PC-9 (cell line): ENCODE measurements at regions not wholly inside any gene's neighbourhood (a gene's known extent, or its start where the extent isn't known, plus 50 kb on each side); places are given as distances from the start of the nearest gene placed in this dataset.

Experiments
- BruUV-seq: library from RNA; stranded (reverse); fragments of 400-500 nt; replicated peaks from 2 replicates; lab custom pipeline; 2021; lab: Mats Ljungman, UMichigan
- CTCF ChIA-PET: fragments of 300-600 bp; sonication (Branson Sonifier 250); formaldehyde crosslinking; loops from one replicate; lab custom pipeline; 2022; ENCODE audit warnings: antibody characterized with exemption; lab: Charles Lee
- POLR2A ChIA-PET: fragments of 300-600 bp; sonication (Branson Sonifier 250); formaldehyde crosslinking; loops from one replicate; lab custom pipeline; 2022; ENCODE audit warnings: antibody characterized with exemption; ENCODE audit not compliant: unreplicated experiment; lab: Charles Lee
- DNase-seq, 2 experiments: peaks; one replicate each; pipeline versions ENCODE4 v3.0.0 to v3.0.0-alpha.2; 2015 to 2022; ENCODE audit warnings: mixed read lengths in 1 of 2
- H2AFZ ChIP-seq: fragments of 200-600 bp; sonication (generic); 2 replicates; pipeline ENCODE4 v1.8.1; 2017; ENCODE audit warnings: antibody characterized with exemption
- H3F3A ChIP-seq: fragments of 200-600 bp; sonication (generic); 2 replicates; pipeline ENCODE4 v1.8.1; 2017; ENCODE audit warnings: antibody characterized with exemption, mild to moderate bottlenecking, low read depth; ENCODE audit not compliant: insufficient read depth
- H3K27ac ChIP-seq: fragments of 200-600 bp; sonication (generic); 2 replicates; pipeline ENCODE4 v1.6.1; 2016; ENCODE audit warnings: mixed run types
- H3K27me3 ChIP-seq: fragments of 200-600 bp; sonication (generic); 2 replicates; pipeline ENCODE4 v1.6.1; 2016; ENCODE audit warnings: low read depth, mixed run types; ENCODE audit not compliant: insufficient read depth
- H3K36me3 ChIP-seq: fragments of 200-600 bp; sonication (generic); 2 replicates; pipeline ENCODE4 v1.6.1; 2016; ENCODE audit warnings: low read depth, mixed run types
- H3K4me1 ChIP-seq: fragments of 200-600 bp; sonication (generic); replicated peaks from 2 replicates; pipeline ENCODE4 v1.6.1; 2016; ENCODE audit warnings: mixed run types; ENCODE audit not compliant: insufficient read depth
- H3K4me2 ChIP-seq: fragments of 200-600 bp; sonication (generic); 2 replicates; pipeline ENCODE4 v1.6.1; 2017; ENCODE audit warnings: mixed run types
- H3K4me3 ChIP-seq: fragments of 200-600 bp; sonication (generic); 2 replicates; pipeline ENCODE4 v1.6.1; 2016; ENCODE audit warnings: mixed run types
- H3K79me2 ChIP-seq: fragments of 200-600 bp; sonication (generic); 2 replicates; pipeline ENCODE4 v1.6.1; 2017; ENCODE audit warnings: low read depth, mixed run types
- H3K9me2 ChIP-seq: fragments of 200-600 bp; sonication (generic); 2 replicates; pipeline ENCODE4 v1.8.1; 2017; ENCODE audit warnings: mild to moderate bottlenecking; ENCODE audit not compliant: insufficient read depth
- H3K9me3 ChIP-seq: fragments of 200-600 bp; sonication (generic); 2 replicates; pipeline ENCODE4 v1.8.1; 2016; ENCODE audit warnings: low read depth; ENCODE audit not compliant: insufficient read depth
- H4K20me1 ChIP-seq: fragments of 200-600 bp; sonication (generic); 2 replicates; pipeline ENCODE4 v1.8.1; 2017; ENCODE audit not compliant: insufficient read depth
- CTCF ChIP-seq: fragments of 200-600 bp; sonication (generic); conservative IDR thresholded peaks from 2 replicates; pipeline ENCODE4 v1.6.1; 2017; ENCODE audit warnings: mixed run types, antibody characterized with exemption, mild to moderate bottlenecking, moderate library complexity
- EZH2 ChIP-seq: fragments of 200-600 bp; sonication (generic); IDR thresholded peaks from 2 replicates; pipeline ENCODE4 v1.8.0; 2017; ENCODE audit warnings: antibody characterized with exemption, low read depth
- intact Hi-C: fragments of 100-400 bp; cut with micrococcal nuclease; formaldehyde crosslinking; loops from one replicate; pipeline ENCODE4 v1.10.0; 2022; ENCODE audit not compliant: unreplicated experiment

DNA sequence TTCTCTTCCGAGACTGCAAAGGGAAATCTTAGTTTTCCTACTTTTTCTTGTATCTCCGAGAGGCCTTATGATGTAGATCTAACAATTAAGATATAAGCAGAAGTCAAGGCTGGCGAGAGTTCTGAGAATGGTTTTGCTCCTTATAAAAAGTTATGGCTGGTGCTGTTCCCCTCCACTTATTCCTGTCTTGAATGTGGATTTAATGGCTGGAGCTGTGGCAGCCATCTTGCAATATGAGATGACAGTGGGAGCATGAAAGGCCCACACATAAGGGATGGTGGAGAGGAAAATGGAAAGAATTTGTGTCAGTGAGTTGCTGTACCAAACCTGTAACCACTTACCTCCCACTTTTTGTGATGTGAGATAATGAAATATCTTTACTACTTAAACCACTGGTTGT lies 124.6 kb upstream of the SLC22A23 start:
- no peak overlapping the region for H2AFZ ChIP-seq
- peaks cover 19% of the 10 kb centered on the region for H3K4me1 ChIP-seq
- H3K36me3 ChIP-seq: no peaks in the 10 kb centered on the region
- no peak for DNase-seq
- ChIA-PET CTCF (no interaction called here), POLR2A (no interaction called here)
- H3K79me2 ChIP-seq: no peaks in the 10 kb centered on the region
- H3K9me2 ChIP-seq: no peaks in the 10 kb centered on the region
- no peaks in the 10 kb centered on the region for H3K27me3 ChIP-seq
- H4K20me1 ChIP-seq: no peaks in the 10 kb centered on the region
- intact Hi-C loops: no loop called here
- H3K9me3 ChIP-seq: no peaks in the 10 kb centered on the region; the same call in 1 of the 2 replicates
- no peak overlapping the region for H3K4me2 ChIP-seq
- H3K27ac ChIP-seq: no peak overlapping the region
- no TSS peak for BruUV-seq
- H3F3A ChIP-seq: peaks cover 16% of the 10 kb centered on the region
- TF ChIP-seq CTCF (no peak), EZH2 (no peak)
- H3K4me3 ChIP-seq: no peak overlapping the region

GRCh38 chr6:3579652-3580175 lies 122.9 kb upstream of the SLC22A23 start:
- ChIA-PET CTCF (no interaction called here), POLR2A (no interaction called here)
- Histone ChIP-seq H3K4me2 (no peak overlapping the region), H3F3A (peaks cover 1% of the 10 kb centered on the region; the same call in 1 of the 2 replicates), H3K79me2 (no peaks in the 10 kb centered on the region), H3K36me3 (no peaks in the 10 kb centered on the region), H3K9me2 (no peaks in the 10 kb centered on the region), H3K27me3 (no peaks in the 10 kb centered on the region), H2AFZ (no peak overlapping the region), H3K4me1 (peaks cover 6% of the 10 kb centered on the region), H4K20me1 (no peaks in the 10 kb centered on the region), H3K27ac (no peak overlapping the region), H3K9me3 (no peaks in the 10 kb centered on the region; the same call in 1 of the 2 replicates), H3K4me3 (no peak overlapping the region)
- TF ChIP-seq EZH2 (no peak), CTCF (no peak)
- BruUV-seq: no TSS peak
- intact Hi-C loops: no loop called here
- DNase-seq: no peak

GRCh38 chr6:3578981-3579380 lies 122.1 kb upstream of the SLC22A23 start:
- no peaks in the 10 kb centered on the region for H3K9me2 ChIP-seq
- CTCF ChIA-PET: no interaction called here
- no peaks in the 10 kb centered on the region for H3K27me3 ChIP-seq
- H3F3A ChIP-seq: no peaks in the 10 kb centered on the region
- no peak overlapping the region for H3K4me2 ChIP-seq
- no TSS peak for BruUV-seq
- no peaks in the 10 kb centered on the region; the same call in 1 of the 2 replicates for H3K9me3 ChIP-seq
- H3K4me1 ChIP-seq: no peaks in the 10 kb centered on the region
- no peak for DNase-seq
- H4K20me1 ChIP-seq: no peaks in the 10 kb centered on the region
- H3K36me3 ChIP-seq: no peaks in the 10 kb centered on the region
- no peak overlapping the region for H3K27ac ChIP-seq
- no peak for TF ChIP-seq CTCF
- H3K4me3 ChIP-seq: no peak overlapping the region
- no peak overlapping the region for H2AFZ ChIP-seq
- POLR2A ChIA-PET: no interaction called here
- no peaks in the 10 kb centered on the region for H3K79me2 ChIP-seq
- intact Hi-C loops: no loop called here
